HG02571 (cell line): ENCODE measurements at regions not wholly inside any gene's neighbourhood (a gene's known extent, or its start where the extent isn't known, plus 50 kb on each side); places are given as distances from the start of the nearest gene placed in this dataset.

Experiments
- ATAC-seq: cut with Tn5 transposase; IDR thresholded peaks from one replicate; pipeline ENCODE4 v1.9.1; 2021; ENCODE audit warnings: mild to moderate bottlenecking, moderate library complexity; ENCODE audit not compliant: unreplicated experiment

GRCh38 chr17:71905376-71906031 lies 215.3 kb upstream of the SOX9 start:
- no peak for ATAC-seq

GRCh38 chr17:71909155-71909554 lies 211.7 kb upstream of the SOX9 start:
- no peak for ATAC-seq

GRCh38 chr17:71910002-71910401 lies 210.8 kb upstream of the SOX9 start:
- no peak for ATAC-seq

- ATAC-seq = no peak
Observed at GRCh38 chr17:71914042-71914441, 206.8 kb upstream of the SOX9 start.

- ATAC-seq = no peak
Observed at GRCh38 chr17:71914812-71915211, 206.0 kb upstream of the SOX9 start.

- no peak for ATAC-seq
Observed at GRCh38 chr17:71917715-71918114, 203.1 kb upstream of the SOX9 start.

GRCh38 chr17:71919186-71919585 lies 201.6 kb upstream of the SOX9 start:
- ATAC-seq = no peak

- no peak for ATAC-seq
Observed at GRCh38 chr17:71919896-71920295, 200.9 kb upstream of the SOX9 start.

- ATAC-seq = no peak
Observed at GRCh38 chr17:71921796-71922195, 199.0 kb upstream of the SOX9 start.

- ATAC-seq = no peak
Observed at GRCh38 chr17:71922439-71922838, 198.4 kb upstream of the SOX9 start.

GRCh38 chr17:71926746-71927398 lies 193.9 kb upstream of the SOX9 start:
- ATAC-seq = no peak

GRCh38 chr17:71933306-71933705 lies 187.5 kb upstream of the SOX9 start:
- ATAC-seq = no peak

- ATAC-seq = no peak
Observed at GRCh38 chr17:71934520-71934919, 186.3 kb upstream of the SOX9 start.

- no peak for ATAC-seq
Observed at GRCh38 chr17:71935341-71935740, 185.5 kb upstream of the SOX9 start.

GRCh38 chr17:71936977-71937376 lies 183.8 kb upstream of the SOX9 start:
- no peak for ATAC-seq

GRCh38 chr17:71937914-71938313 lies 182.9 kb upstream of the SOX9 start:
- no peak for ATAC-seq

GRCh38 chr17:71938340-71939010 lies 182.3 kb upstream of the SOX9 start:
- no peak for ATAC-seq

- ATAC-seq = no peak
Observed at GRCh38 chr17:71941920-71942319, 178.9 kb upstream of the SOX9 start.

GRCh38 chr17:71942626-71943025 lies 178.2 kb upstream of the SOX9 start:
- ATAC-seq = no peak

- no peak for ATAC-seq
Observed at GRCh38 chr17:71948703-71949422, 172.0 kb upstream of the SOX9 start.

GRCh38 chr17:71959154-71959553 lies 161.7 kb upstream of the SOX9 start:
- ATAC-seq = no peak

GRCh38 chr17:71963351-71963750 lies 157.5 kb upstream of the SOX9 start:
- no peak for ATAC-seq
